Suprapubic skin (tissue), 4 donors: ENCODE measurements at regions not wholly inside any gene's neighbourhood (a gene's known extent, or its start where the extent isn't known, plus 50 kb on each side); places are given as distances from the start of the nearest gene placed in this dataset.

Source experiments
- DNase-seq, 2 donors: peaks; one replicate each; pipeline ENCODE4 v3.0.0-alpha.2; 2019; ENCODE audit warnings: low spot score in 2 of 2
- H3K27ac ChIP-seq: fragments of 200-600 bp; sonication (generic); one replicate; pipeline ENCODE4 v1.5.1; 2019
- H3K27me3 ChIP-seq: fragments of 200-600 bp; sonication (generic); one replicate; pipeline ENCODE4 v1.5.1; 2019
- H3K36me3 ChIP-seq: fragments of 200-600 bp; sonication (generic); one replicate; pipeline ENCODE4 v1.5.1; 2019
- H3K4me1 ChIP-seq: fragments of 200-600 bp; sonication (generic); one replicate; pipeline ENCODE4 v1.5.1; 2019
- H3K4me3 ChIP-seq: fragments of 200-600 bp; sonication (generic); one replicate; pipeline ENCODE4 v1.5.1; 2019; ENCODE audit warnings: mild to moderate bottlenecking
- H3K9me3 ChIP-seq: fragments of 200-600 bp; sonication (generic); one replicate; pipeline ENCODE4 v1.5.1; 2019
- EP300 ChIP-seq: sonication (generic); formaldehyde crosslinking; IDR thresholded peaks from one replicate; pipeline ENCODE4 v1.6.1; 2017; ENCODE audit warnings: antibody characterized with exemption
- POLR2A ChIP-seq, 2 donors: fragments of 450-650 bp; IDR thresholded peaks; one replicate each; pipeline ENCODE4 v1.6.1; 2017; ENCODE audit warnings: antibody characterized with exemption in 2 of 2, mild to moderate bottlenecking in 2 of 2, moderate library complexity in 2 of 2
- POLR2AphosphoS5 ChIP-seq, 3 donors: sonication (generic); formaldehyde crosslinking; IDR thresholded peaks; one replicate each; pipeline ENCODE4 v1.6.1; 2017; ENCODE audit warnings: antibody characterized with exemption in 3 of 3
- WGBS: methylation state at CpG from one replicate; pipeline ENCODE4 v1.1.5; 2018; 5-methylcytosine and 5-hydroxymethylcytosine counted together
- TF ChIP-seq, protein P1 (sequence below), 2 donors: fragments of 200-600 bp in 1 of 2; fragments of 450-650 bp in 1 of 2; sonication (generic) in 1 of 2; IDR thresholded peaks; one replicate each; pipeline ENCODE4 v1.5.1; 2016 to 2019; ENCODE audit warnings: antibody characterized with exemption in 2 of 2, mild to moderate bottlenecking in 1 of 2, moderate library complexity in 1 of 2

- no peak for DNase-seq
- no peaks in the 10 kb centered on the region for H3K9me3 ChIP-seq
- H3K4me3 ChIP-seq, result no peak overlapping the region
- no peaks in the 10 kb centered on the region for H3K36me3 ChIP-seq
- TF ChIP-seq, protein P1, sequence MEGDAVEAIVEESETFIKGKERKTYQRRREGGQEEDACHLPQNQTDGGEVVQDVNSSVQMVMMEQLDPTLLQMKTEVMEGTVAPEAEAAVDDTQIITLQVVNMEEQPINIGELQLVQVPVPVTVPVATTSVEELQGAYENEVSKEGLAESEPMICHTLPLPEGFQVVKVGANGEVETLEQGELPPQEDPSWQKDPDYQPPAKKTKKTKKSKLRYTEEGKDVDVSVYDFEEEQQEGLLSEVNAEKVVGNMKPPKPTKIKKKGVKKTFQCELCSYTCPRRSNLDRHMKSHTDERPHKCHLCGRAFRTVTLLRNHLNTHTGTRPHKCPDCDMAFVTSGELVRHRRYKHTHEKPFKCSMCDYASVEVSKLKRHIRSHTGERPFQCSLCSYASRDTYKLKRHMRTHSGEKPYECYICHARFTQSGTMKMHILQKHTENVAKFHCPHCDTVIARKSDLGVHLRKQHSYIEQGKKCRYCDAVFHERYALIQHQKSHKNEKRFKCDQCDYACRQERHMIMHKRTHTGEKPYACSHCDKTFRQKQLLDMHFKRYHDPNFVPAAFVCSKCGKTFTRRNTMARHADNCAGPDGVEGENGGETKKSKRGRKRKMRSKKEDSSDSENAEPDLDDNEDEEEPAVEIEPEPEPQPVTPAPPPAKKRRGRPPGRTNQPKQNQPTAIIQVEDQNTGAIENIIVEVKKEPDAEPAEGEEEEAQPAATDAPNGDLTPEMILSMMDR (IDR thresholded peaks at IDR 0.05), result no peak
- TF ChIP-seq POLR2AphosphoS5 (IDR thresholded peaks at IDR 0.05), result no peak
- no peak for TF ChIP-seq POLR2A (IDR thresholded peaks at IDR 0.05)
- no peak for TF ChIP-seq EP300
- H3K27me3 ChIP-seq, result no peaks in the 10 kb centered on the region
- 58% methylated on average over 1 of the region's 1 CpG for WGBS
- H3K27ac ChIP-seq, result no peak overlapping the region
- peaks cover 13% of the 10 kb centered on the region for H3K4me1 ChIP-seq
Observed at GRCh38 chr5:61811052-61811451, 479.0 kb downstream of the ZSWIM6 start.

GRCh38 chr5:61813361-61813760, 481.3 kb downstream of the ZSWIM6 start:
- H3K4me3 ChIP-seq, result no peak overlapping the region

GRCh38 chr5:61815339-61815738, 483.3 kb downstream of the ZSWIM6 start:
- no peaks in the 10 kb centered on the region for H3K9me3 ChIP-seq
- WGBS, result 97% methylated on average over 1 of the region's 1 CpG
- no peaks in the 10 kb centered on the region for H3K36me3 ChIP-seq
- no peak for TF ChIP-seq POLR2A (IDR thresholded peaks at IDR 0.05)
- no peak for TF ChIP-seq EP300
- TF ChIP-seq, protein P1 (IDR thresholded peaks at IDR 0.05), result no peak
- no peak for TF ChIP-seq POLR2AphosphoS5 (IDR thresholded peaks at IDR 0.05)
- peaks cover 12% of the 10 kb centered on the region for H3K4me1 ChIP-seq
- no peak overlapping the region for H3K27ac ChIP-seq
- no peak for DNase-seq
- H3K4me3 ChIP-seq, result no peak overlapping the region
- H3K27me3 ChIP-seq, result no peaks in the 10 kb centered on the region

More at GRCh38 chr5:61813361-61813760, 481.3 kb downstream of the ZSWIM6 start:
- TF ChIP-seq POLR2A (IDR thresholded peaks at IDR 0.05) (no peak), POLR2AphosphoS5 (IDR thresholded peaks at IDR 0.05) (no peak), EP300 (no peak)
- TF ChIP-seq, protein P1 (IDR thresholded peaks at IDR 0.05), result no peak
- no peaks in the 10 kb centered on the region for H3K27me3 ChIP-seq
- peaks cover 23% of the 10 kb centered on the region for H3K4me1 ChIP-seq
- H3K9me3 ChIP-seq, result no peaks in the 10 kb centered on the region
- H3K27ac ChIP-seq, result no peak overlapping the region
- H3K36me3 ChIP-seq, result no peaks in the 10 kb centered on the region
- 64% methylated on average over 1 of the region's 1 CpG for WGBS
- DNase-seq, result no peak

GRCh38 chr5:61816146-61816545, 484.1 kb downstream of the ZSWIM6 start:
- Histone ChIP-seq H3K4me3 (no peak overlapping the region), H3K27me3 (no peaks in the 10 kb centered on the region), H3K4me1 (peaks cover 12% of the 10 kb centered on the region), H3K27ac (no peak overlapping the region), H3K36me3 (no peaks in the 10 kb centered on the region), H3K9me3 (no peaks in the 10 kb centered on the region)
- DNase-seq, result no peak
- WGBS, result 86% methylated on average over 9 of the region's 9 CpGs
- TF ChIP-seq POLR2AphosphoS5 (IDR thresholded peaks at IDR 0.05), result no peak
- no peak for TF ChIP-seq POLR2A (IDR thresholded peaks at IDR 0.05)
- no peak for TF ChIP-seq EP300
- TF ChIP-seq, protein P1 (IDR thresholded peaks at IDR 0.05), result no peak

DNA sequence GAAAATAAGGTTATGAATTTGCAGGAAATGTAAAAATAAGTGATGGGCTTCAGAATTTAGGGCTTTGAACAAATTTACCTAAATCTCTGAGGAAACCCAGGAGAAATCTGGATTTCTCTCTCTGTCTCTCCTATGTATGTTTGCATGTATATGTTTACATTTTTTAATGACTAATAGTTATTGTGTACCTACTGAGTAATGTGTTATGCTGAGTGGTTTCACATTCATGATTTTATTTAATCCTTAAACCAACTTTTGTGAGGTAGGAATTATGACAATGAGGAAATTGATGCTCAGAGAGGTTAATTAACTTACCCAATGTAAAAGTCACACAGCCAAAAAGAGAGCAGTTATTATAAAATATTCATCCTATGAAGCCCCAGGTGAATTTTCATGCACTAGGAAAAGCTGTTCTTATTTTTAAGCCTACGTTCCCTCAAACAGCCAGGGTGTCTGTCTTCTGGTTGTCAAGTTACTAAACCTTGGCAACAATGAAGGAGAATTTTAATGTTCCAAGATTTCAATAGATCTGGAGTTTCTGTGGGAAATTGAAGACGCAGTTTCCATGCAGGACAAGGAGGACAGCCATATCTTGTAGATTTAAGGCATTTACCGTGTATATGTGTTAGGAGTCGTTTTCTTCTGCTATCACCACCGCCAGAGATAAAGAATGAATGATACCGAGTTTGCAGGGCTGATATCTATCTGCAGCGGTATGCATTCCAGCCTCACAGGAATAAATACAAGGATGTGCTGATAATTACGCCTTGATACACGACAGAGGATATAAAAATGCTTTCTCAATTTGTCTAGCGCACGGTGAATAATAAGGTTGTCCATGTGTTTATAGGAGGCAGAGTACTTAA, 484.8 kb downstream of the ZSWIM6 start:
- TF ChIP-seq POLR2AphosphoS5 (IDR thresholded peaks at IDR 0.05) (no peak), POLR2A (IDR thresholded peaks at IDR 0.05) (no peak), EP300 (no peak)
- TF ChIP-seq, protein P1 (IDR thresholded peaks at IDR 0.05), result no peak
- H3K4me1 ChIP-seq, result peaks cover 12% of the 10 kb centered on the region
- H3K27me3 ChIP-seq, result no peaks in the 10 kb centered on the region
- H3K4me3 ChIP-seq, result no peak overlapping the region
- no peak for DNase-seq
- no peaks in the 10 kb centered on the region for H3K36me3 ChIP-seq
- no peak overlapping the region for H3K27ac ChIP-seq
- 42% methylated on average over 11 of the region's 11 CpGs for WGBS
- no peaks in the 10 kb centered on the region for H3K9me3 ChIP-seq
